B cell (primary cell): ENCODE measurements at regions not wholly inside any gene's neighbourhood (a gene's known extent, or its start where the extent isn't known, plus 50 kb on each side); places are given as distances from the start of the nearest gene placed in this dataset.
"Not testable (repeated sequence)": the region's sequence is repeated elsewhere in the genome, so short reads cannot be mapped to it uniquely, and the experiment has no call there.

Source experiments
- ATAC-seq: fragments of 200-7000 bp; cut with Tn5 transposase; one replicate; pipeline ENCODE4 v1.10.0; 2021; ENCODE audit warnings: low read depth, mild to moderate bottlenecking, moderate number of reproducible peaks, moderate library complexity
- CTCF ChIA-PET: fragments of 350-600 bp; sonication (Branson Sonifier 250); formaldehyde crosslinking; loops from one replicate; lab custom pipeline; 2021; ENCODE audit warnings: antibody characterized with exemption, inconsistent platforms; lab: Charles Lee
- POLR2A ChIA-PET: fragments of 350-600 bp; sonication (Branson Sonifier 250); formaldehyde crosslinking; loops from one replicate; lab custom pipeline; 2021; ENCODE audit warnings: antibody characterized with exemption; lab: Charles Lee
- DNase-seq: peaks from one replicate; pipeline ENCODE4 v3.0.0; 2013
- H2AFZ ChIP-seq: 2 replicates; pipeline ENCODE4 v1.6.1; 2012; ENCODE audit warnings: mild to moderate bottlenecking, low read depth, low read length; ENCODE audit not compliant: insufficient read depth, poor library complexity, severe bottlenecking
- H3K27ac ChIP-seq, 2 donors: 1 replicate in 1 of 2; 2 replicates in 1 of 2; pipeline ENCODE4 v1.5.1; 2012 to 2013; ENCODE audit warnings: low read length in 2 of 2, mild to moderate bottlenecking in 2 of 2, moderate library complexity in 1 of 2
- H3K27me3 ChIP-seq, 4 experiments: fragments of 200-600 bp in 1 of 4; sonication (generic) in 1 of 4; replicated peaks in 1 of 4; 1 replicate in 2 of 4; 2 replicates in 2 of 4; pipeline versions ENCODE4 v1.6.1 to v1.7.0; 2013 to 2016; ENCODE audit warnings: low read length in 3 of 4, mild to moderate bottlenecking in 2 of 4, mixed read lengths in 1 of 4, moderate library complexity in 1 of 4; ENCODE audit not compliant: insufficient read depth in 4 of 4, control insufficient read depth in 3 of 4; ENCODE audit errors: control extremely low read depth in 1 of 4
- H3K36me3 ChIP-seq, 2 experiments: replicated peaks in 1 of 2; 1 replicate in 1 of 2; 2 replicates in 1 of 2; pipeline versions ENCODE4 v1.6.1 to v1.7.1; 2013; ENCODE audit warnings: low read length in 1 of 2; ENCODE audit not compliant: insufficient read depth in 2 of 2, control insufficient read depth in 1 of 2; ENCODE audit errors: control extremely low read depth in 1 of 2, extremely low read depth in 1 of 2
- H3K4me1 ChIP-seq, 2 donors: fragments of 200-600 bp in 1 of 2; sonication (generic) in 1 of 2; 1 replicate in 1 of 2; 2 replicates in 1 of 2; pipeline versions ENCODE4 v1.5.1 to v1.6.1; 2013 to 2017; ENCODE audit warnings: low read length in 2 of 2; ENCODE audit not compliant: control insufficient read depth in 2 of 2, insufficient read depth in 2 of 2
- H3K4me2 ChIP-seq: replicated peaks from 2 replicates; pipeline ENCODE3; 2012; ENCODE audit warnings: mild to moderate bottlenecking, low read depth, low read length; ENCODE audit not compliant: poor library complexity, severe bottlenecking
- H3K4me3 ChIP-seq, 5 experiments: fragments of 200-600 bp in 1 of 5; sonication (generic) in 1 of 5; 1 replicate in 3 of 5; 2 replicates in 2 of 5; pipeline versions ENCODE4 v1.5.1 to v1.7.0; 2011 to 2016; ENCODE audit warnings: low read length in 4 of 5, mild to moderate bottlenecking in 4 of 5, low read depth in 2 of 5, control low read depth in 1 of 5, moderate library complexity in 1 of 5; ENCODE audit not compliant: insufficient read depth in 1 of 5; ENCODE audit errors: control extremely low read depth in 1 of 5, extremely low read depth in 1 of 5
- H3K79me2 ChIP-seq: fragments of 200-600 bp; sonication (generic); one replicate; pipeline ENCODE4 v1.6.0; 2016; ENCODE audit warnings: low read length; ENCODE audit not compliant: control insufficient read depth, insufficient read depth
- H3K9ac ChIP-seq: fragments of 200-600 bp; sonication (generic); 2 replicates; pipeline ENCODE4 v1.6.1; 2017; ENCODE audit warnings: mild to moderate bottlenecking, low read length, moderate library complexity
- H3K9me3 ChIP-seq, 3 donors: one replicate each; pipeline versions ENCODE4 v1.6.1 to v1.7.1; 2013; ENCODE audit warnings: low read length in 2 of 3; ENCODE audit not compliant: control insufficient read depth in 2 of 3, insufficient read depth in 1 of 3; ENCODE audit errors: control extremely low read depth in 1 of 3
- H4K20me1 ChIP-seq: 2 replicates; pipeline ENCODE4 v1.6.0; 2012; ENCODE audit warnings: mild to moderate bottlenecking, low read length; ENCODE audit not compliant: insufficient read depth, control insufficient read depth, poor library complexity, severe bottlenecking
- H3K27ac Mint-ChIP-seq: one replicate; pipeline ENCODE4 v1.8.0; 2021; ENCODE audit warnings: mixed read lengths
- H3K27me3 Mint-ChIP-seq: one replicate; pipeline ENCODE4 v1.8.0; 2021; ENCODE audit warnings: mixed read lengths
- H3K4me1 Mint-ChIP-seq: one replicate; pipeline ENCODE4 v1.8.0; 2021; ENCODE audit warnings: mixed read lengths
- H3K4me3 Mint-ChIP-seq: one replicate; pipeline ENCODE4 v1.8.0; 2021; ENCODE audit warnings: mixed read lengths
- H3K9me3 Mint-ChIP-seq: one replicate; pipeline ENCODE4 v1.8.0; 2022; ENCODE audit warnings: mixed read lengths; ENCODE audit not compliant: insufficient read depth
- WGBS: methylation state at CpG from one replicate; pipeline ENCODE4 v1.1.5; 2013; ENCODE audit warnings: missing lambda C conversion rate; ENCODE audit not compliant: insufficient coverage; 5-methylcytosine and 5-hydroxymethylcytosine counted together
- intact Hi-C: fragments of 100-400 bp; cut with micrococcal nuclease; formaldehyde crosslinking; loops from one replicate; pipeline ENCODE4 v1.10.0; 2022

- ATAC-seq, DNase-seq, H3K4me1 ChIP-seq, H3K79me2 ChIP-seq, H3K9me3 ChIP-seq, H3K4me3 Mint-ChIP-seq, H3K4me3 ChIP-seq, H3K36me3 ChIP-seq, H3K9me3 Mint-ChIP-seq, H3K4me1 Mint-ChIP-seq, H3K27ac Mint-ChIP-seq, POLR2A ChIA-PET, CTCF ChIA-PET, H3K4me2 ChIP-seq, H3K27ac ChIP-seq, H3K27me3 Mint-ChIP-seq, intact Hi-C loops, H4K20me1 ChIP-seq, H2AFZ ChIP-seq, H3K27me3 ChIP-seq, H3K9ac ChIP-seq: not testable (repeated sequence)
- WGBS = no CpG with 5 or more reads among the region's 2 CpGs
Observed at GRCh38 chr9:41048672-41049071, 79.8 kb downstream of the FOXD4L6 start.

DNA sequence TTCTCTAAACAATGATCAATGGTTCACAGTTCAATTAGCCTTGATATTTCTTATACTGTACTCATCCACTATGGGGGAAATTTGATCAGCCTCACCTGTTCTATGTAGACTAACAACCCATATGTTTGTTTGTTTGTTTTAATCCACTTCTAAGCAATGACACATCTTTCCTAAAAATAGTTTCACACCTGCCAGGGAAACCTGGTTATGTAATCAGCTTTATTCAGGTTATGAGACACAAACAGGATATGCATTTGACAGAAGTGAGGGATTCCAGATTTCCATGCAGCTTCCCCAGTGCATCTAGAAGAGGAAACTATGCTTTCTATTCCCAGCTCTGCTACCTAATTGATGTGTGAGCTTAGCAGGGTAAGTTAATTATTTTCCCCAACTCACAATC, 80.7 kb downstream of the FOXD4L6 start:
- H3K27me3 ChIP-seq, H3K9ac ChIP-seq, H3K36me3 ChIP-seq, CTCF ChIA-PET, H2AFZ ChIP-seq, H3K4me2 ChIP-seq, H3K27me3 Mint-ChIP-seq, H3K4me3 ChIP-seq, H3K4me1 ChIP-seq, H3K27ac ChIP-seq, H3K27ac Mint-ChIP-seq, ATAC-seq, H4K20me1 ChIP-seq, DNase-seq, H3K4me1 Mint-ChIP-seq, POLR2A ChIA-PET, H3K9me3 Mint-ChIP-seq, intact Hi-C loops, H3K79me2 ChIP-seq, H3K9me3 ChIP-seq, H3K4me3 Mint-ChIP-seq: not testable (repeated sequence)

- DNase-seq, H3K4me1 ChIP-seq, H3K27ac Mint-ChIP-seq, H3K9me3 ChIP-seq, ATAC-seq, H3K4me1 Mint-ChIP-seq, H3K4me3 ChIP-seq, H3K27ac ChIP-seq, CTCF ChIA-PET, H4K20me1 ChIP-seq, H3K4me2 ChIP-seq, H3K79me2 ChIP-seq, H3K36me3 ChIP-seq, POLR2A ChIA-PET, H3K9me3 Mint-ChIP-seq, H3K27me3 ChIP-seq, intact Hi-C loops, H3K9ac ChIP-seq, H3K27me3 Mint-ChIP-seq, H3K4me3 Mint-ChIP-seq, H2AFZ ChIP-seq: not testable (repeated sequence)
- no CpG with 5 or more reads among the region's 2 CpGs for WGBS
Observed at GRCh38 chr9:41044930-41045329, 83.6 kb downstream of the FOXD4L6 start.

DNA sequence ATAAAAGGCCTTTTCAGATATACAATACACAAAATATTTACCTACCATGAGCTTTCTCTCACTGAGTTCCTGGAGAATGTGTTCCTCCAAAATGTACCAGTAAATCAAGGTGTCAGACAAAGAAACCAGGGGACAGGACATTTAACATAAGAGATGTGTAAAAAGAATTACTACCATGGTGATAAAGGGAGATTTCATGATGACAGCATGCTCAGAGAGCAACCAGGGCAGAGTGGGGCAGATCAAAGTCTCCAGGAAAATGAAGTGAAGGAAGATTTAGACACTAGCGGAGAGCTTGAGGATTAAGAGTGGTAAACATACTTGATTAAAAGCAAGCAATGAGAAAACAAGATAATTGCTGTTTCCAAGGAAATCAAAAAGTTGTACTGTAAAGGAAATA, 85.0 kb downstream of the FOXD4L6 start:
- H2AFZ ChIP-seq, H3K27me3 Mint-ChIP-seq, H3K27me3 ChIP-seq, H3K27ac Mint-ChIP-seq, H3K4me2 ChIP-seq, H3K4me1 Mint-ChIP-seq, H3K27ac ChIP-seq, H3K4me3 Mint-ChIP-seq, H3K9me3 ChIP-seq, H3K9ac ChIP-seq, POLR2A ChIA-PET, H3K4me3 ChIP-seq, H3K9me3 Mint-ChIP-seq, intact Hi-C loops, DNase-seq, H4K20me1 ChIP-seq, H3K4me1 ChIP-seq, H3K79me2 ChIP-seq, ATAC-seq, H3K36me3 ChIP-seq, CTCF ChIA-PET: not testable (repeated sequence)
- no CpG with 5 or more reads among the region's 1 CpG for WGBS
